ENCODE measurements at regions not wholly inside any gene's neighbourhood (a gene's known extent, or its start where the extent isn't known, plus 50 kb on each side); places are given as distances from the start of the nearest gene placed in this dataset.

DNA sequence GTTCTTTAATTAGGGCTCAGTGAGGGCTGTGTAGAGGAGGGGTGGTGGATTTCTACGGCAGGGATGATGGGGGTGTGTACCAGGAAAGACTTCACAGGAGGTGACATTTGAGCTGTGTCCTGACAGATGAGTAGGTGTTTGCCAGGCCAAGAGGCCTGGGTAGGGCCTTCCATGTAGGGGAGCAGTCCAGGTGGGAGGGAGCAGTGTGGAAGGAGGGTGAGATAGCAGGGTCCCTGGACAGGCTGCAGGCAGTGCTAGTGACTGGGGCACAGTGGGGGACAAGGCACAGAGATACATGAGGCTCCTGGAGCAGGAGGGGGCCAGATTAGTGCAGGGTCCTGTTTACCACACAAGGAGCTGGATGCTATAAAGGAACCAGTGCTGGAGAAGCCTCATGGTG, 147.9 kb upstream of the CADM1 start:
- Histone ChIP-seq H2AFZ (ENCODE audit: low read length) (no peak overlapping the region), H3K27me3 (ENCODE audit: insufficient read depth, low read length) (0 out of 2 replicates have a peak, but pooled peaks cover 4% of the 10 kb centered on the region), H3K36me3 (ENCODE audit: insufficient read depth, low read length) (no peaks in the 10 kb centered on the region), H3K79me2 (ENCODE audit: insufficient read depth, low read length) (no peaks in the 10 kb centered on the region), H3K27ac (ENCODE audit: low read depth, low read length, poor library complexity, severe bottlenecking) (no peak overlapping the region), H3K9ac (ENCODE audit: low read length) (no peak overlapping the region), H3K4me2 (ENCODE audit: low read length) (no peak overlapping the region), H3K9me3 (ENCODE audit: low read length) (no peaks in the 10 kb centered on the region), H3K4me3 (ENCODE audit: low read depth, low read length, poor library complexity, severe bottlenecking) (no peak overlapping the region), H3K4me1 (ENCODE audit: insufficient read depth, low read length, severe bottlenecking) (no peaks in the 10 kb centered on the region), H4K20me1 (ENCODE audit: insufficient read depth, low read length) (no peaks in the 10 kb centered on the region), H3K9me2 (ENCODE audit: low read depth, low read length) (no peaks in the 10 kb centered on the region), H3F3A (ENCODE audit: insufficient read depth, low read length) (no peaks in the 10 kb centered on the region)
- no peak for TF ChIP-seq EZH2 (IDR thresholded peaks at IDR 0.05; ENCODE audit: borderline replicate concordance, low read length)
- TF ChIP-seq, protein P1, sequence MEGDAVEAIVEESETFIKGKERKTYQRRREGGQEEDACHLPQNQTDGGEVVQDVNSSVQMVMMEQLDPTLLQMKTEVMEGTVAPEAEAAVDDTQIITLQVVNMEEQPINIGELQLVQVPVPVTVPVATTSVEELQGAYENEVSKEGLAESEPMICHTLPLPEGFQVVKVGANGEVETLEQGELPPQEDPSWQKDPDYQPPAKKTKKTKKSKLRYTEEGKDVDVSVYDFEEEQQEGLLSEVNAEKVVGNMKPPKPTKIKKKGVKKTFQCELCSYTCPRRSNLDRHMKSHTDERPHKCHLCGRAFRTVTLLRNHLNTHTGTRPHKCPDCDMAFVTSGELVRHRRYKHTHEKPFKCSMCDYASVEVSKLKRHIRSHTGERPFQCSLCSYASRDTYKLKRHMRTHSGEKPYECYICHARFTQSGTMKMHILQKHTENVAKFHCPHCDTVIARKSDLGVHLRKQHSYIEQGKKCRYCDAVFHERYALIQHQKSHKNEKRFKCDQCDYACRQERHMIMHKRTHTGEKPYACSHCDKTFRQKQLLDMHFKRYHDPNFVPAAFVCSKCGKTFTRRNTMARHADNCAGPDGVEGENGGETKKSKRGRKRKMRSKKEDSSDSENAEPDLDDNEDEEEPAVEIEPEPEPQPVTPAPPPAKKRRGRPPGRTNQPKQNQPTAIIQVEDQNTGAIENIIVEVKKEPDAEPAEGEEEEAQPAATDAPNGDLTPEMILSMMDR (IDR thresholded peaks at IDR 0.05; ENCODE audit: low read length) = no peak

DNA sequence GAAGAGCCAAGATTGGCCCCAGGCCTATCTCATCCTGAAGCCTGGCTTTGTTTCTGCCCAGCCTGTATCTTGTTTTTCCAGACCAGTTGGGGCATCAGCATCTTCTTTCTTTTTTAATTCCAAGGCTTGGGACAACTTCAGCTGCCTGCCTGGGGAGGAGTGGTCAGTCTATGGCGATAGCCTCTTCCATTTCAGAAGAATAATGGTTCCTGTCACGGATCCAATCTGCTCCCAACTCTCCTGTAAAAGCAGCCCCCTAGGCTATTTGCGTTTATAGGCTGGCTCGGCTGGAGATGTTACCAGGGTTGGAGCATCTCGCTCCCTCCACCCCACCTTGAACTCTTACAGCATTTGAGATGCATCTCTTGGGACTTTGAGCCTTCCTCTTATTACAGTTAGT, 145.2 kb upstream of the CADM1 start:
- Histone ChIP-seq H3K79me2 (ENCODE audit: insufficient read depth, low read length) (no peaks in the 10 kb centered on the region), H3K27me3 (ENCODE audit: insufficient read depth, low read length) (0 out of 2 replicates have a peak, but pooled peaks cover 4% of the 10 kb centered on the region), H3K36me3 (ENCODE audit: insufficient read depth, low read length) (no peaks in the 10 kb centered on the region), H3K4me3 (ENCODE audit: low read depth, low read length, poor library complexity, severe bottlenecking) (no peak overlapping the region), H3K4me1 (ENCODE audit: insufficient read depth, low read length, severe bottlenecking) (no peaks in the 10 kb centered on the region), H3K27ac (ENCODE audit: low read depth, low read length, poor library complexity, severe bottlenecking) (no peak overlapping the region), H4K20me1 (ENCODE audit: insufficient read depth, low read length) (no peaks in the 10 kb centered on the region), H3K9ac (ENCODE audit: low read length) (no peak overlapping the region), H3K4me2 (ENCODE audit: low read length) (no peak overlapping the region), H3K9me3 (ENCODE audit: low read length) (no peaks in the 10 kb centered on the region), H2AFZ (ENCODE audit: low read length) (no peak overlapping the region), H3K9me2 (ENCODE audit: low read depth, low read length) (no peaks in the 10 kb centered on the region), H3F3A (ENCODE audit: insufficient read depth, low read length) (no peaks in the 10 kb centered on the region)
- no peak for TF ChIP-seq EZH2 (IDR thresholded peaks at IDR 0.05; ENCODE audit: borderline replicate concordance, low read length)
- TF ChIP-seq, protein P1 (IDR thresholded peaks at IDR 0.05; ENCODE audit: low read length) = no peak

DNA sequence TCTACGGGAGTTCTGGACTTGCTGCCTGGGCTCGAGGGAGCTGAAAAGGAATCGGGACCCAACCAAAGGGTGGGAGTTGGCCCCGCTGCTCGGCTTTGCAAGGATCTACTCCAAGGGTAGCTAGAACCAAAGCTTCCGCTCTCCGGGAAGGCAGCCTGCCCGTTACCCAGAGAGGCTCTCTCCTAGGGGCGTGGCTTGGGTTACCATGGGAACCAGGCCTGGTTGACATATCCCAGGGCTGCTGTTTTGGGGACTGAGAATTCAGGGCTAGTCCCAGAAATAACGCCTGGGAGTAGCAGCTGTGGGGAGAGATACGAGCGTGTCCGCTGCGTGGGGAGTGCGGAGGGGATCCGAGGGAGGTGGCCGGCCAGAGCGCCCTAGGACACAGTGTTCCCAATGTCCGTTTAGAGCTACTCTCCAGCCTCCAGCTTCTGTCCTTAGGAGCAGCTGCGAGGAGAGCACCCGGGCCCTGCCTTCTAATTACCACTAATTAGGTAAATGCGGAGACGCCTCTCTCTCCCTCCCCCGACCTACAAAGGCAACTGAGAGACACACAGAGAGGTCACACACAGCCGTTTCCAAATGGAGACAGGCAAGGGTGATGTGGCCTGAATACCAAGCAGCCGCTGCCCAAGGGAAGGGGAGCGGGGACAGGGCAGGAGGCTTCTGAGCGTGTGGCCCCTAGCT, 141.6 kb upstream of the CADM1 start:
- no peaks in the 10 kb centered on the region for H3F3A ChIP-seq (ENCODE audit: insufficient read depth, low read length)
- no peaks in the 10 kb centered on the region for H3K79me2 ChIP-seq (ENCODE audit: insufficient read depth, low read length)
- H3K36me3 ChIP-seq (ENCODE audit: insufficient read depth, low read length) = no peaks in the 10 kb centered on the region
- H3K4me3 ChIP-seq (ENCODE audit: low read depth, low read length, poor library complexity, severe bottlenecking) = no peak overlapping the region
- no peaks in the 10 kb centered on the region for H3K9me2 ChIP-seq (ENCODE audit: low read depth, low read length)
- H3K9me3 ChIP-seq (ENCODE audit: low read length) = no peaks in the 10 kb centered on the region
- no peak overlapping the region for H2AFZ ChIP-seq (ENCODE audit: low read length)
- H3K9ac ChIP-seq (ENCODE audit: low read length) = no peak overlapping the region
- no peak overlapping the region for H3K4me2 ChIP-seq (ENCODE audit: low read length)
- H3K27ac ChIP-seq (ENCODE audit: low read depth, low read length, poor library complexity, severe bottlenecking) = no peak overlapping the region
- no peaks in the 10 kb centered on the region for H4K20me1 ChIP-seq (ENCODE audit: insufficient read depth, low read length)
- TF ChIP-seq EZH2 (IDR thresholded peaks at IDR 0.05; ENCODE audit: borderline replicate concordance, low read length) = no peak
- TF ChIP-seq, protein P1 (IDR thresholded peaks at IDR 0.05; ENCODE audit: low read length) = no peak
- no peaks in the 10 kb centered on the region for H3K4me1 ChIP-seq (ENCODE audit: insufficient read depth, low read length, severe bottlenecking)
- H3K27me3 ChIP-seq (ENCODE audit: insufficient read depth, low read length) = no peaks in the 10 kb centered on the region

All from OCI-LY1 (cell line).